HEK293 (cell line): ENCODE measurements at regions not wholly inside any gene's neighbourhood (a gene's known extent, or its start where the extent isn't known, plus 50 kb on each side); places are given as distances from the start of the nearest gene placed in this dataset.
"Not testable (repeated sequence)": the region's sequence is repeated elsewhere in the genome, so short reads cannot be mapped to it uniquely, and the experiment has no call there.

ENCODE experiments used
- HOXC10 ChIP-seq: sonication (generic); formaldehyde crosslinking; IDR thresholded peaks from 2 replicates; pipeline ENCODE4 v1.8.1; 2023; ENCODE audit warnings: mild to moderate bottlenecking, missing genetic modification reagents
- TRIM28 ChIP-seq: IDR thresholded peaks from 2 replicates; pipeline ENCODE4 v1.6.1; 2011; ENCODE audit warnings: low read length, control low read depth, borderline replicate concordance
- ZNF571 ChIP-seq: fragments of 450-650 bp; formaldehyde crosslinking; IDR thresholded peaks from 2 replicates; pipeline ENCODE4 v1.5.0; 2017; ENCODE audit warnings: missing biosample characterization, missing genetic modification characterization
- ZNF707 ChIP-seq: fragments of 450-650 bp; formaldehyde crosslinking; IDR thresholded peaks from 2 replicates; pipeline ENCODE4 v1.5.1; 2016; ENCODE audit warnings: missing biosample characterization, missing genetic modification characterization
- ZNF747 ChIP-seq: fragments of 450-650 bp; formaldehyde crosslinking; IDR thresholded peaks from 2 replicates; pipeline ENCODE4 v1.5.1; 2016; ENCODE audit warnings: missing biosample characterization, missing genetic modification characterization
- TF ChIP-seq, protein P1 (sequence below): fragments of 450-650 bp; formaldehyde crosslinking; IDR thresholded peaks from 2 replicates; pipeline ENCODE4 v1.5.1; 2016; ENCODE audit warnings: missing biosample characterization, missing genetic modification characterization
- TF ChIP-seq, protein P2 (sequence below): fragments of 450-650 bp; formaldehyde crosslinking; IDR thresholded peaks from 2 replicates; pipeline ENCODE4 v1.5.1; 2016; ENCODE audit warnings: missing biosample characterization, missing genetic modification characterization
- TF ChIP-seq, protein P3 (sequence below): fragments of 450-650 bp; formaldehyde crosslinking; IDR thresholded peaks from 2 replicates; pipeline ENCODE4 v1.5.1; 2016; ENCODE audit warnings: missing biosample characterization, missing genetic modification characterization, low read depth
- TF ChIP-seq, protein P4 (sequence below): fragments of 450-650 bp; formaldehyde crosslinking; IDR thresholded peaks from 2 replicates; pipeline ENCODE4 v1.5.1; 2017; ENCODE audit warnings: missing biosample characterization, missing genetic modification characterization

DNA sequence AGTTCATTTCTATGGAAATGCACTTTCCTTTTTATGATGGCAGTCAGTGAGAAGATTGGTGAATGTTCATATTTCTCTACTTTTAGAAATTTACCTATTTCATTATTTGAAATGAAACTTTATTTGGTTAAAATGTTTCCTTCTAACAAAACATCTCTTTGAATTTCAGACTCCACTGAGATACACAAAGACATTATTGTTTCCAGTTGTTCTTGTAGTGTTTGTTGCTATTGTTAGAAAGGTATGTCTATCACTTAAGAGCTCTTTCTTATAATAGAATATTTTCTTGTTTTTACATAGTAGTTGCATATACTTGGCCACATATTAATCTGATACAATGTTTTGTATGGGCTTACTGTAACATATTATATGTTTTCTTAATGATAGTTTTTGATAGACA, 76.8 kb downstream of the KBTBD2 start:
- TF ChIP-seq, protein P1, sequence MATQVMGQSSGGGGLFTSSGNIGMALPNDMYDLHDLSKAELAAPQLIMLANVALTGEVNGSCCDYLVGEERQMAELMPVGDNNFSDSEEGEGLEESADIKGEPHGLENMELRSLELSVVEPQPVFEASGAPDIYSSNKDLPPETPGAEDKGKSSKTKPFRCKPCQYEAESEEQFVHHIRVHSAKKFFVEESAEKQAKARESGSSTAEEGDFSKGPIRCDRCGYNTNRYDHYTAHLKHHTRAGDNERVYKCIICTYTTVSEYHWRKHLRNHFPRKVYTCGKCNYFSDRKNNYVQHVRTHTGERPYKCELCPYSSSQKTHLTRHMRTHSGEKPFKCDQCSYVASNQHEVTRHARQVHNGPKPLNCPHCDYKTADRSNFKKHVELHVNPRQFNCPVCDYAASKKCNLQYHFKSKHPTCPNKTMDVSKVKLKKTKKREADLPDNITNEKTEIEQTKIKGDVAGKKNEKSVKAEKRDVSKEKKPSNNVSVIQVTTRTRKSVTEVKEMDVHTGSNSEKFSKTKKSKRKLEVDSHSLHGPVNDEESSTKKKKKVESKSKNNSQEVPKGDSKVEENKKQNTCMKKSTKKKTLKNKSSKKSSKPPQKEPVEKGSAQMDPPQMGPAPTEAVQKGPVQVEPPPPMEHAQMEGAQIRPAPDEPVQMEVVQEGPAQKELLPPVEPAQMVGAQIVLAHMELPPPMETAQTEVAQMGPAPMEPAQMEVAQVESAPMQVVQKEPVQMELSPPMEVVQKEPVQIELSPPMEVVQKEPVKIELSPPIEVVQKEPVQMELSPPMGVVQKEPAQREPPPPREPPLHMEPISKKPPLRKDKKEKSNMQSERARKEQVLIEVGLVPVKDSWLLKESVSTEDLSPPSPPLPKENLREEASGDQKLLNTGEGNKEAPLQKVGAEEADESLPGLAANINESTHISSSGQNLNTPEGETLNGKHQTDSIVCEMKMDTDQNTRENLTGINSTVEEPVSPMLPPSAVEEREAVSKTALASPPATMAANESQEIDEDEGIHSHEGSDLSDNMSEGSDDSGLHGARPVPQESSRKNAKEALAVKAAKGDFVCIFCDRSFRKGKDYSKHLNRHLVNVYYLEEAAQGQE: not testable (repeated sequence)
- TF ChIP-seq ZNF747 (tag by site-specific recombination); HOXC10 (CRISPR knock-in tag); TRIM28; ZNF707; ZNF571: not testable (repeated sequence)
- TF ChIP-seq, protein P2, sequence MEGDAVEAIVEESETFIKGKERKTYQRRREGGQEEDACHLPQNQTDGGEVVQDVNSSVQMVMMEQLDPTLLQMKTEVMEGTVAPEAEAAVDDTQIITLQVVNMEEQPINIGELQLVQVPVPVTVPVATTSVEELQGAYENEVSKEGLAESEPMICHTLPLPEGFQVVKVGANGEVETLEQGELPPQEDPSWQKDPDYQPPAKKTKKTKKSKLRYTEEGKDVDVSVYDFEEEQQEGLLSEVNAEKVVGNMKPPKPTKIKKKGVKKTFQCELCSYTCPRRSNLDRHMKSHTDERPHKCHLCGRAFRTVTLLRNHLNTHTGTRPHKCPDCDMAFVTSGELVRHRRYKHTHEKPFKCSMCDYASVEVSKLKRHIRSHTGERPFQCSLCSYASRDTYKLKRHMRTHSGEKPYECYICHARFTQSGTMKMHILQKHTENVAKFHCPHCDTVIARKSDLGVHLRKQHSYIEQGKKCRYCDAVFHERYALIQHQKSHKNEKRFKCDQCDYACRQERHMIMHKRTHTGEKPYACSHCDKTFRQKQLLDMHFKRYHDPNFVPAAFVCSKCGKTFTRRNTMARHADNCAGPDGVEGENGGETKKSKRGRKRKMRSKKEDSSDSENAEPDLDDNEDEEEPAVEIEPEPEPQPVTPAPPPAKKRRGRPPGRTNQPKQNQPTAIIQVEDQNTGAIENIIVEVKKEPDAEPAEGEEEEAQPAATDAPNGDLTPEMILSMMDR (tag by site-specific recombination): not testable (repeated sequence)
- TF ChIP-seq, protein P3, sequence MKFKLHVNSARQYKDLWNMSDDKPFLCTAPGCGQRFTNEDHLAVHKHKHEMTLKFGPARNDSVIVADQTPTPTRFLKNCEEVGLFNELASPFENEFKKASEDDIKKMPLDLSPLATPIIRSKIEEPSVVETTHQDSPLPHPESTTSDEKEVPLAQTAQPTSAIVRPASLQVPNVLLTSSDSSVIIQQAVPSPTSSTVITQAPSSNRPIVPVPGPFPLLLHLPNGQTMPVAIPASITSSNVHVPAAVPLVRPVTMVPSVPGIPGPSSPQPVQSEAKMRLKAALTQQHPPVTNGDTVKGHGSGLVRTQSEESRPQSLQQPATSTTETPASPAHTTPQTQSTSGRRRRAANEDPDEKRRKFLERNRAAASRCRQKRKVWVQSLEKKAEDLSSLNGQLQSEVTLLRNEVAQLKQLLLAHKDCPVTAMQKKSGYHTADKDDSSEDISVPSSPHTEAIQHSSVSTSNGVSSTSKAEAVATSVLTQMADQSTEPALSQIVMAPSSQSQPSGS: not testable (repeated sequence)
- TF ChIP-seq, protein P4, sequence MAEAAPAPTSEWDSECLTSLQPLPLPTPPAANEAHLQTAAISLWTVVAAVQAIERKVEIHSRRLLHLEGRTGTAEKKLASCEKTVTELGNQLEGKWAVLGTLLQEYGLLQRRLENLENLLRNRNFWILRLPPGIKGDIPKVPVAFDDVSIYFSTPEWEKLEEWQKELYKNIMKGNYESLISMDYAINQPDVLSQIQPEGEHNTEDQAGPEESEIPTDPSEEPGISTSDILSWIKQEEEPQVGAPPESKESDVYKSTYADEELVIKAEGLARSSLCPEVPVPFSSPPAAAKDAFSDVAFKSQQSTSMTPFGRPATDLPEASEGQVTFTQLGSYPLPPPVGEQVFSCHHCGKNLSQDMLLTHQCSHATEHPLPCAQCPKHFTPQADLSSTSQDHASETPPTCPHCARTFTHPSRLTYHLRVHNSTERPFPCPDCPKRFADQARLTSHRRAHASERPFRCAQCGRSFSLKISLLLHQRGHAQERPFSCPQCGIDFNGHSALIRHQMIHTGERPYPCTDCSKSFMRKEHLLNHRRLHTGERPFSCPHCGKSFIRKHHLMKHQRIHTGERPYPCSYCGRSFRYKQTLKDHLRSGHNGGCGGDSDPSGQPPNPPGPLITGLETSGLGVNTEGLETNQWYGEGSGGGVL (tag by site-specific recombination): not testable (repeated sequence)
